ENCODE measurements at regions not wholly inside any gene's neighbourhood (a gene's known extent, or its start where the extent isn't known, plus 50 kb on each side); places are given as distances from the start of the nearest gene placed in this dataset.

GRCh38 chr2:590214-591175 is 86.7 kb downstream of the TMEM18 start:
- TF ChIP-seq CTCF (IDR thresholded peaks at IDR 0.05): no peak
- TF ChIP-seq POLR2AphosphoS5 (IDR thresholded peaks at IDR 0.05): no peak
- no peak for TF ChIP-seq EP300 (IDR thresholded peaks at IDR 0.05)

Data from upper lobe of left lung (tissue), 4 donors.